K562 (cell line): ENCODE measurements at regions not wholly inside any gene's neighbourhood (a gene's known extent, or its start where the extent isn't known, plus 50 kb on each side); places are given as distances from the start of the nearest gene placed in this dataset.
A peak's percentile ranks its signal among the peaks of the same experiment; 100 is the strongest.

Source experiments
- CLOCK ChIP-seq: fragments of 250-450 bp; sonication (Bioruptor Pico); IDR thresholded peaks from 2 replicates; pipeline ENCODE4 v1.4.0; 2020; ENCODE audit warnings: mild to moderate bottlenecking, moderate library complexity, borderline replicate concordance
- FOXM1 ChIP-seq, 2 experiments: fragments of 450-650 bp in 1 of 2; sonication (generic) in 1 of 2; formaldehyde crosslinking in 1 of 2; IDR thresholded peaks; 2 replicates each; pipeline versions ENCODE4 v1.6.1 to v1.9.0; 2017 to 2022; ENCODE audit warnings: low read depth in 2 of 2, mild to moderate bottlenecking in 2 of 2, missing genetic modification reagents in 1 of 2, moderate library complexity in 1 of 2
- HEY1 ChIP-seq: fragments of 250-450 bp; sonication (Bioruptor Pico); IDR thresholded peaks from 2 replicates; pipeline ENCODE4 v1.5.0; 2020; ENCODE audit warnings: mild to moderate bottlenecking, moderate library complexity, borderline replicate concordance
- HNRNPLL ChIP-seq: fragments of 200-400 bp; formaldehyde crosslinking; IDR thresholded peaks from 2 replicates; pipeline ENCODE4 v1.6.1; 2017; ENCODE audit warnings: low read length, low read depth, mild to moderate bottlenecking; ENCODE audit not compliant: poor library complexity, severe bottlenecking
- LARP7 ChIP-seq: fragments of 450-650 bp; IDR thresholded peaks from 2 replicates; pipeline ENCODE4 v1.6.1; 2016
- MEF2D ChIP-seq: conservative IDR thresholded peaks from 2 replicates; pipeline ENCODE4 v1.6.1; 2016; ENCODE audit warnings: low read depth, missing genetic modification characterization, missing compliant biosample characterization
- MLLT1 ChIP-seq, 2 experiments: fragments of 450-650 bp; IDR thresholded peaks; 2 replicates each; pipeline ENCODE4 v1.6.1; 2016
- NCOR1 ChIP-seq: fragments of 450-650 bp; IDR thresholded peaks from 2 replicates; pipeline ENCODE4 v1.6.1; 2016; ENCODE audit warnings: mild to moderate bottlenecking, moderate library complexity
- NRF1 ChIP-seq, 2 experiments: fragments of 450-650 bp; IDR thresholded peaks in 1 of 2; conservative IDR thresholded peaks in 1 of 2; 2 replicates each; pipeline ENCODE4 v1.6.1; 2014; ENCODE audit warnings: mild to moderate bottlenecking in 2 of 2
- RFX7 ChIP-seq: fragments of 250-450 bp; sonication (Bioruptor Pico); IDR thresholded peaks from 2 replicates; pipeline ENCODE4 v1.5.1; 2021; ENCODE audit warnings: mild to moderate bottlenecking
- SMC3 ChIP-seq: conservative IDR thresholded peaks from 2 replicates; pipeline ENCODE4 v1.6.1; 2011; ENCODE audit warnings: low read depth, low read length, improper control_type of control experiment; ENCODE audit not compliant: insufficient read depth
- SRF ChIP-seq, 2 experiments: fragments of 250-450, 450-650 bp in 1 of 2; sonication (Bioruptor Pico) in 1 of 2; sonication (generic) in 1 of 2; formaldehyde crosslinking; IDR thresholded peaks; 2 replicates each; pipeline versions ENCODE4 v1.5.0 to v1.5.1; 2020 to 2022; ENCODE audit warnings: mild to moderate bottlenecking in 1 of 2, missing genetic modification reagents in 1 of 2
- TARDBP ChIP-seq: fragments of 450-650 bp; IDR thresholded peaks from 2 replicates; pipeline ENCODE4 v1.6.1; 2016
- TEAD2 ChIP-seq: fragments of 450-650 bp; IDR thresholded peaks from 2 replicates; pipeline ENCODE4 v1.6.1; 2016; ENCODE audit warnings: missing genetic modification characterization, control low read depth, missing compliant biosample characterization
- TFAP4 ChIP-seq: sonication (generic); formaldehyde crosslinking; IDR thresholded peaks from 2 replicates; pipeline ENCODE4 v1.8.0; 2022; ENCODE audit warnings: missing genetic modification reagents, mild to moderate bottlenecking, moderate library complexity, borderline replicate concordance
- ZNF311 ChIP-seq: fragments of 250-450 bp; sonication (Bioruptor Pico); IDR thresholded peaks from 2 replicates; pipeline ENCODE4 v1.4.0; 2020; ENCODE audit warnings: mild to moderate bottlenecking, moderate library complexity
- ZNF41 ChIP-seq: fragments of 250-450 bp; sonication (Bioruptor Pico); conservative IDR thresholded peaks from 2 replicates; pipeline ENCODE4 v1.4.0; 2020; ENCODE audit warnings: mild to moderate bottlenecking
- TF ChIP-seq, protein P1 (sequence below), 2 experiments: fragments of 450-650 bp; conservative IDR thresholded peaks; 2 replicates each; pipeline ENCODE4 v1.6.1; 2017; ENCODE audit warnings: mild to moderate bottlenecking in 2 of 2, moderate library complexity in 2 of 2
- TF ChIP-seq, protein P2 (sequence below), 2 experiments: fragments of 450-650 bp in 1 of 2; sonication (generic) in 1 of 2; formaldehyde crosslinking in 1 of 2; IDR thresholded peaks in 1 of 2; conservative IDR thresholded peaks in 1 of 2; 2 replicates each; pipeline versions ENCODE4 v1.6.1 to v1.8.1; 2016 to 2023; ENCODE audit warnings: mild to moderate bottlenecking in 2 of 2, moderate library complexity in 2 of 2, inconsistent platforms in 1 of 2, missing genetic modification reagents in 1 of 2

DNA sequence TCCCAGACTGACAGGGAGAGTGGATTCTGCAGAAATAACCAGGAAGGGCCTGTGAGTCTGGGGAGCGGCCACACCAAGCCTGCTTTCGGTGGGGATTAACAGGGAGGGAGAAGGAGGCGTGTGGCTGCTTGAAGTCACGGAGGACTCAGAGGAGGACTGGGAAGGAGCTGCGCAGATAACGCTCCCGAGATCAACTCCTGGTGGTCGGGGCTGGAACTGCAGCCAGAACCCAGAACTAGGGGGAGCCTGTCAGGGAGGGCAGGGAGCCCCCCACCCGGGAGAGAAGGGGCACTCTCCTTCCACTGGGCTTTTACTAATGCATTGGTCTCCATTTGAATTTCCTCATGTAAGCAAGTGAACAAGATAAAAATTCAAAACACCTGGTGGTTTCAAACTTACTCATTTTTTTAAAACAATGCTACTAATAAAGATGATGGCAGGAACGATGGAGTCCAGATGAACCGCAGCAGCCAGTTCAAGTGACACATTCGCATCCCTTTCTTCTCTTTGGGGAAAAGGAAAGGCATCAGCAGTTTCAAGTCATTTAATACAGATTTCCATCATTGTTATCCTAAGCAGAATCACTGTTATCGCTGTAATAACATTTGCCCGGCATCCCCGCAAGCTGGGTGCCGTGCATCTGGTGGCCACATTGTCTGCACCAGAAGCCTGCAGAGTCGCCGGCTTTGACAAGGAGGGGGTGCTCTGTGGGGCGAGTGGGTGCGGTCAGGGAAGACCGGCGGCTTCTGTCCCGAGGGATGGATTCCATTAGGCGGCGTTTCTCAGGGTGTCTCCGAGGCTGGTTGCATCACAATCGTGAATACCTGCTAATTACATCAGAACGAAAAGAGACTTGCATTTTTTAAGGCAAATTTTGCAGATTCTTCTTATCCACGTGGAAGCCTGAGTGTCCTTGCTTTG is 183.0 kb downstream of the FOXL1 start (continued):
- TF ChIP-seq HNRNPLL (peak; percentile 60), MEF2D (tag) (no peak), RFX7 (no peak), TARDBP (no peak), NCOR1 (no peak), HEY1 (no peak), CLOCK (CRISPR knock-in tag) (no peak), NRF1 (conservative IDR thresholded peaks at IDR 0.05 in 1 of 2, IDR thresholded peaks at IDR 0.05 in 1 of 2) (peak; percentile 52 to 63), LARP7 (no peak), SMC3 (0 out of 2 replicates have a peak, but pooled peaks have one; percentile 13), MLLT1 (IDR thresholded peaks at IDR 0.05) (peak in 1 of 2 experiments; percentile 69; a peak in 1 of 4 replicates), TFAP4 (CRISPR knock-in tag) (no peak), ZNF41 (CRISPR knock-in tag) (no peak), ZNF311 (CRISPR knock-in tag) (no peak), SRF (CRISPR knock-in tag; IDR thresholded peaks at IDR 0.05) (no peak), FOXM1 (IDR thresholded peaks at IDR 0.05; ENCODE audit: low read depth) (no peak), FOXM1 (CRISPR knock-in tag; IDR thresholded peaks at IDR 0.05; ENCODE audit: low read depth) (no peak), TEAD2 (tag) (no peak)
- TF ChIP-seq, protein P1, sequence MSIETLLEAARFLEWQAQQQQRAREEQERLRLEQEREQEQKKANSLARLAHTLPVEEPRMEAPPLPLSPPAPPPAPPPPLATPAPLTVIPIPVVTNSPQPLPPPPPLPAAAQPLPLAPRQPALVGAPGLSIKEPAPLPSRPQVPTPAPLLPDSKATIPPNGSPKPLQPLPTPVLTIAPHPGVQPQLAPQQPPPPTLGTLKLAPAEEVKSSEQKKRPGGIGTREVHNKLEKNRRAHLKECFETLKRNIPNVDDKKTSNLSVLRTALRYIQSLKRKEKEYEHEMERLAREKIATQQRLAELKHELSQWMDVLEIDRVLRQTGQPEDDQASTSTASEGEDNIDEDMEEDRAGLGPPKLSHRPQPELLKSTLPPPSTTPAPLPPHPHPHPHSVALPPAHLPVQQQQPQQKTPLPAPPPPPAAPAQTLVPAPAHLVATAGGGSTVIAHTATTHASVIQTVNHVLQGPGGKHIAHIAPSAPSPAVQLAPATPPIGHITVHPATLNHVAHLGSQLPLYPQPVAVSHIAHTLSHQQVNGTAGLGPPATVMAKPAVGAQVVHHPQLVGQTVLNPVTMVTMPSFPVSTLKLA (conservative IDR thresholded peaks at IDR 0.05) = no peak
- TF ChIP-seq, protein P2, sequence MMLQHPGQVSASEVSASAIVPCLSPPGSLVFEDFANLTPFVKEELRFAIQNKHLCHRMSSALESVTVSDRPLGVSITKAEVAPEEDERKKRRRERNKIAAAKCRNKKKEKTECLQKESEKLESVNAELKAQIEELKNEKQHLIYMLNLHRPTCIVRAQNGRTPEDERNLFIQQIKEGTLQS (IDR thresholded peaks at IDR 0.05) = no peak
- TF ChIP-seq, protein P2 (CRISPR knock-in tag; conservative IDR thresholded peaks at IDR 0.05) = no peak
